ENCODE measurements at regions not wholly inside any gene's neighbourhood (a gene's known extent, or its start where the extent isn't known, plus 50 kb on each side); places are given as distances from the start of the nearest gene placed in this dataset.

GRCh38 chr13:90868321-90868920 is 479.1 kb upstream of the MIR17HG start (continued):
- no peak for TF ChIP-seq PBX2 (CRISPR knock-in tag; IDR thresholded peaks at IDR 0.05; ENCODE audit: low read depth)
- 0 out of 2 replicates have a peak, but pooled peaks have one; percentile 12 for TF ChIP-seq PBX2 (tag; conservative IDR thresholded peaks at IDR 0.05; ENCODE audit: low read depth)
- TF ChIP-seq POLR2AphosphoS2 (IDR thresholded peaks at IDR 0.05; ENCODE audit: low read length): no peak
- no peak for TF ChIP-seq ZNF511 (CRISPR knock-in tag; IDR thresholded peaks at IDR 0.05)
- TF ChIP-seq POLR2H (tag; IDR thresholded peaks at IDR 0.05; ENCODE audit: low read depth): 0 out of 2 replicates have a peak, but pooled peaks have one; percentile 33
- TF ChIP-seq ZHX1 (conservative IDR thresholded peaks at IDR 0.05; ENCODE audit: low read length): no peak
- no peak for TF ChIP-seq GTF2A2 (tag; IDR thresholded peaks at IDR 0.05)
- TF ChIP-seq TCF7L2 (IDR thresholded peaks at IDR 0.05; ENCODE audit: low read depth, low read length): no peak
- no peak for TF ChIP-seq SAFB (IDR thresholded peaks at IDR 0.05; ENCODE audit: borderline replicate concordance, low read depth, low read length)
- no peak for TF ChIP-seq TSHZ1 (CRISPR knock-in tag; IDR thresholded peaks at IDR 0.05)
- peak in 1 of 2 experiments; percentile 96; a peak in 2 of 4 replicates for TF ChIP-seq RAD21 (CRISPR knock-in tag; conservative IDR thresholded peaks at IDR 0.05 in 1 of 2, IDR thresholded peaks at IDR 0.05 in 1 of 2)
- no peak for TF ChIP-seq PHF20 (IDR thresholded peaks at IDR 0.05; ENCODE audit: partially characterized antibody)
- TF ChIP-seq CHAMP1 (IDR thresholded peaks at IDR 0.05): no peak
- TF ChIP-seq HDAC8 (tag; IDR thresholded peaks at IDR 0.05): no peak
- TF ChIP-seq NR4A1 (CRISPR knock-in tag; IDR thresholded peaks at IDR 0.05): no peak
- TF ChIP-seq NR4A1 (tag; IDR thresholded peaks at IDR 0.05): no peak

Data from K562 (cell line).